ENCODE measurements at regions not wholly inside any gene's neighbourhood (a gene's known extent, or its start where the extent isn't known, plus 50 kb on each side); places are given as distances from the start of the nearest gene placed in this dataset.

- DNase-seq (ENCODE audit: low read depth): no peak
Observed at GRCh38 chr15:77540312-77541060, 92.2 kb downstream of the LINGO1 start.

GRCh38 chr15:77538793-77539497, 93.8 kb downstream of the LINGO1 start:
- no peak for DNase-seq (ENCODE audit: low read depth)

- DNase-seq (ENCODE audit: low read depth): no peak
Observed at GRCh38 chr15:77538027-77538451, 94.7 kb downstream of the LINGO1 start.

GRCh38 chr15:77537006-77537405, 95.7 kb downstream of the LINGO1 start:
- DNase-seq (ENCODE audit: low read depth): no peak

GRCh38 chr15:77535845-77536244, 96.9 kb downstream of the LINGO1 start:
- no peak for DNase-seq (ENCODE audit: low read depth)
